Activated T-helper 1 cell treated with anti-CD3 and anti-CD28 coated beads, Interleukin-12 subunit alpha, Interleukin-12 subunit beta, Interleukin-2, Interleukin-4 antibody, amounts not matched to agents 30 ng/mL and 10 ng/mL and 1 ng/mL, durations not matched to agents 14 hours and 24 hours and 36 hours (primary cell): ENCODE measurements at regions not wholly inside any gene's neighbourhood (a gene's known extent, or its start where the extent isn't known, plus 50 kb on each side); places are given as distances from the start of the nearest gene placed in this dataset.

Experiments
- DNase-seq: peaks from one replicate; pipeline ENCODE4 v3.0.0; 2021; ENCODE audit warnings: low spot score
- H3K27ac Mint-ChIP-seq: one replicate; pipeline ENCODE4 v1.8.0; 2021; ENCODE audit warnings: mild to moderate bottlenecking, mixed read lengths
- H3K27me3 Mint-ChIP-seq: one replicate; pipeline ENCODE4 v1.8.0; 2022; ENCODE audit warnings: mild to moderate bottlenecking, moderate library complexity, mixed read lengths; ENCODE audit not compliant: insufficient read depth
- H3K36me3 Mint-ChIP-seq: one replicate; pipeline ENCODE4 v1.8.0; 2021; ENCODE audit warnings: low read depth, mixed read lengths
- H3K4me1 Mint-ChIP-seq: one replicate; pipeline ENCODE4 v1.8.0; 2021; ENCODE audit warnings: low read depth, mixed read lengths
- H3K4me3 Mint-ChIP-seq: one replicate; pipeline ENCODE4 v1.8.0; 2021; ENCODE audit warnings: mild to moderate bottlenecking, moderate library complexity, mixed read lengths
- H3K9me3 Mint-ChIP-seq: one replicate; pipeline ENCODE4 v1.8.0; 2021; ENCODE audit warnings: mixed read lengths
- intact Hi-C: fragments of 100-400 bp; cut with micrococcal nuclease; formaldehyde crosslinking; loops from one replicate; pipeline ENCODE4 v1.15.1; 2024

- Mint-ChIP-seq H3K36me3 (no peaks in the 10 kb centered on the region), H3K27ac (no peak overlapping the region), H3K4me3 (no peak overlapping the region), H3K4me1 (no peaks in the 10 kb centered on the region), H3K27me3 (no peaks in the 10 kb centered on the region), H3K9me3 (no peaks in the 10 kb centered on the region)
- intact Hi-C loops: no loop called here
- DNase-seq: no peak
These were observed 1056.7 kb upstream of the FANCL start for GRCh38 chr2:59297816-59298215.

GRCh38 chr2:59296279-59296678 lies 1055.2 kb upstream of the FANCL start:
- no peak overlapping the region for H3K27ac Mint-ChIP-seq
- no peaks in the 10 kb centered on the region for H3K36me3 Mint-ChIP-seq
- H3K4me1 Mint-ChIP-seq: no peaks in the 10 kb centered on the region
- H3K4me3 Mint-ChIP-seq: no peak overlapping the region
- no peak for DNase-seq
- intact Hi-C loops: no loop called here
- no peaks in the 10 kb centered on the region for H3K9me3 Mint-ChIP-seq
- no peaks in the 10 kb centered on the region for H3K27me3 Mint-ChIP-seq

DNA sequence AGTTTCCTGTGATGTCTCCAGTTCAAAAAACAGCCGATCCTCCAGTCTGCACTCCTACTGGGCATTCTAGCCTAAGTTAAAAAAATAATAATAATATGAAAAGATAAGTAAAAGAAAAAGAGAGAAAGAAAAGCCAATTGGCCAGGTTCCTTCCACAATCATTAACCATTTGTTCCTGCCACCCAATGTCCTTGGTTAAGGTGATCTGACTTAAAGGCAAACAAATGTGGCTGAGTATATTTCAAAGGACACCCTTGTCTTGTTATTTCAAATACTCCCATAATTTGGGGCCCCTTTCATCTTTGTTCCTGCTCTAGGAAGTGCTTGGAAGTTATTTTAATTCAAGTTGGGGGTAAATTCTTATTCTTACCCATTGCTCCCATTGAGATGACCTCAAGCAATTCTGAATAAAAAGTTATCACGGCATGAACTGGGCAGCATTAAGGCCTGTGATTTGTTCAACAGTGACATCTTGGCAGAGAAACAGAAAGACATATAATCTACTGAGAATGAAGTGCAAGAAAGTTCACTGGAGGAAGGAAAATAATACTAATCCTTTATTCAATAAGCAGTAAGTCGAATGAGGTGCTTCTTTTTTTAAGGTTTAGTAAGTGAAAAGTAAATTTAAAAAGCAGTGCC lies 1054.5 kb upstream of the FANCL start:
- no peaks in the 10 kb centered on the region for H3K36me3 Mint-ChIP-seq
- H3K27ac Mint-ChIP-seq: no peak overlapping the region
- no peaks in the 10 kb centered on the region for H3K4me1 Mint-ChIP-seq
- H3K27me3 Mint-ChIP-seq: no peaks in the 10 kb centered on the region
- no peaks in the 10 kb centered on the region for H3K9me3 Mint-ChIP-seq
- intact Hi-C loops: no loop called here
- no peak for DNase-seq
- no peak overlapping the region for H3K4me3 Mint-ChIP-seq

DNA sequence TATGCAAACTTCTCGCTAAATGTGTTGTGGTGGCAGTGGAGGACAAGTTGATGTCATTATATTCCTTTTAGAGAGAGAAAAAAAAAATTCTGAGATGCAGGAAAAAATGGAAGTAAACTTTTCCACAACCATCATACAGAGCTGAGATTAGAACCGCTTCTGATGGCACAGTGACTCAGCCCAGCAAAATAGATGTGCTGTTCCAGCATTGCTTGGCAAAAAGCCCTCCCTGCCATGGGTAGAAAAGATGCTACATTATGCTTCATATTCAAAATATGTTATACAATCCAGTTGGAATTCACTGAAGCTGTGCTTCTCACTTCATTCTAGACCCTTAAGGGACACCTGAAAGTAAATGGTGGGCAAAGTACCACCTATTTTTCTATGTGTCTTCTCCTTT lies 1047.6 kb upstream of the FANCL start:
- H3K4me1 Mint-ChIP-seq: no peaks in the 10 kb centered on the region
- H3K9me3 Mint-ChIP-seq: no peaks in the 10 kb centered on the region
- H3K27ac Mint-ChIP-seq: no peak overlapping the region
- intact Hi-C loops: no loop called here
- H3K36me3 Mint-ChIP-seq: no peaks in the 10 kb centered on the region
- H3K27me3 Mint-ChIP-seq: peaks cover 6% of the 10 kb centered on the region
- H3K4me3 Mint-ChIP-seq: no peak overlapping the region
- DNase-seq: no peak

- H3K4me3 Mint-ChIP-seq: no peak overlapping the region
- H3K27me3 Mint-ChIP-seq: peaks cover 6% of the 10 kb centered on the region
- H3K27ac Mint-ChIP-seq: no peak overlapping the region
- H3K36me3 Mint-ChIP-seq: no peaks in the 10 kb centered on the region
- no peak for DNase-seq
- intact Hi-C loops: no loop called here
- H3K4me1 Mint-ChIP-seq: no peaks in the 10 kb centered on the region
- no peaks in the 10 kb centered on the region for H3K9me3 Mint-ChIP-seq
These were observed 1041.4 kb upstream of the FANCL start for GRCh38 chr2:59282374-59283057.

DNA sequence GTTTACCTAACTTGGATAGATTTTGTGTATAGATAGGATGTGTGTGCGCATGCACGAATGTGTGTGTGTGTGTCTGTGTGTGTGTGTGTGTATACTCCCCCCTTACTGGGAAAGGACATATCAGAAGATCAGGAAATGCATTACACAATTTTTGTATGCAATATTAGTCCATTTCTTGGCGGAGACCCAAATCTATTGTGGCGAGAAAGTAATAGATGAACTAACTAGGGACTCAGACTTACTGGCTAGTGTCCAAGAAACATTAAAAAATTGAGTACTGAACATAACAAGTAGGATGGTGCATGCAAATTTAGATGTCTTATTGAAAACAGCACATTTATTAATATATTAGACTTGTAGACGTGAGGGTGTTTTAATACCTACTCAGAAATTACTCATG lies 1036.5 kb upstream of the FANCL start:
- no peak for DNase-seq
- no peaks in the 10 kb centered on the region for H3K9me3 Mint-ChIP-seq
- intact Hi-C loops: no loop called here

DNA sequence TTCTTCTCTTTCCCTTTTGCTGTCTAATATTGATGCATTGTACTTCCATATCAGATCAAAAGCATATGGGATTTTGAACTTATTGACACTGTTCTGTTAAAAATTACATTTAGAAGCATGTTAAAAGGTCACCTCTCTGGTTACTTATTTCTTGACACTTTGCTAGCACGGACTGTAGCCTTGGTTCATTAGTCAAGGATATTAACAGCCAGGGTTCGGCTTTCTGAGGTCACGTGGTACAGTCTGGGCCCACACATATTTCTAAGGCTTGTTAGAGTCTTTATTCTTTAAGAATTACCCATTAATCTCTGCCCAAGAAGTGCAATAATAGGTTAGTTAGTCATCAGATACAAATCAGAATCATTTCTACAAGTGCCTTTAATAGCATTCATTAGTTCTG lies 1035.8 kb upstream of the FANCL start:
- no peak for DNase-seq
- no peaks in the 10 kb centered on the region for H3K9me3 Mint-ChIP-seq
- no peak overlapping the region for H3K27ac Mint-ChIP-seq
- no peaks in the 10 kb centered on the region for H3K4me1 Mint-ChIP-seq
- H3K36me3 Mint-ChIP-seq: no peaks in the 10 kb centered on the region
- H3K27me3 Mint-ChIP-seq: no peaks in the 10 kb centered on the region
- no peak overlapping the region for H3K4me3 Mint-ChIP-seq
- intact Hi-C loops: no loop called here

More for the DNA sequence above, 1036.5 kb upstream of the FANCL start:
- no peaks in the 10 kb centered on the region for H3K36me3 Mint-ChIP-seq
- no peaks in the 10 kb centered on the region for H3K4me1 Mint-ChIP-seq
- no peak overlapping the region for H3K27ac Mint-ChIP-seq
- H3K27me3 Mint-ChIP-seq: no peaks in the 10 kb centered on the region
- no peak overlapping the region for H3K4me3 Mint-ChIP-seq

DNA sequence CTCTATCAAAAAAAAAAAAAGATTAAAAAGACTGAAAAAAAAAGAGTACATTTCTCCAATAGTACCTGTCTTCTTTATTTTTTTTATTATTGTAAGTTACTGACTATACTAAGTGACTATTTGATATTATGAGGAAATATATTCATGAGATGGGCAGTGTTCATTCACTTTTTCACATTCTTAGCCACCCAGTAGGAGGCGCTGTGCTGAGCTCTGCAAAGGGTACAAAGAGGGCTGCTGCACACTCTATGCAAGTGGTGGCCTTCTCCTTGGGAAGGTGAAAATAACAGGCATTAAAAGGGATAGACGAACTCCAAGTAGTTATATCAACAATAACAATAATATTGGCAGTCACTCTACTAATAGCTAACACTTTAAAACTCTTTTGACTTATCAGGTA lies 1034.9 kb upstream of the FANCL start:
- H3K4me1 Mint-ChIP-seq: no peaks in the 10 kb centered on the region
- no peaks in the 10 kb centered on the region for H3K27me3 Mint-ChIP-seq
- no peaks in the 10 kb centered on the region for H3K9me3 Mint-ChIP-seq
- no peak for DNase-seq
- H3K27ac Mint-ChIP-seq: no peak overlapping the region
- intact Hi-C loops: no loop called here
- no peak overlapping the region for H3K4me3 Mint-ChIP-seq
- H3K36me3 Mint-ChIP-seq: no peaks in the 10 kb centered on the region

DNA sequence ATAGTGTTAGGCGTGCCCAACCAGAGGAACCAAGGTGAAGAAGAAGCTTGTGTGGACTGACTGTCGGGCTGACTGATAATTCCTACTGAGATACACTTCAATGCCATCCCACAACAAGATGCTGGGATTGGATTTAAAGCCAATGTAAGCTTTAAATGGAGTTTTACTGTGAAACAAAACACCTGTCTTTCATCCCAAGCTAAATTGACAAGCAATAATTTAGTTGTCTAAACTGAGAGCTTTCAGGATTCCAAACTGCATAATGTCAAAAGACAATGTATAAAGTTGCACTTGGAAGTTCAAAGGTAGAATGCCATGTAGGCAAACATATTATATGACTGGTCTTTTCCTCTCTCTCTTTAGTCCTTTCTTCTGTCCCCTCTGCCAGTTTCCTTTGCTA lies 1025.3 kb upstream of the FANCL start:
- intact Hi-C loops: no loop called here
- no peak for DNase-seq
- H3K27me3 Mint-ChIP-seq: peaks cover 2% of the 10 kb centered on the region
- H3K36me3 Mint-ChIP-seq: no peaks in the 10 kb centered on the region
- H3K4me3 Mint-ChIP-seq: no peak overlapping the region
- no peaks in the 10 kb centered on the region for H3K9me3 Mint-ChIP-seq
- H3K27ac Mint-ChIP-seq: no peak overlapping the region
- no peaks in the 10 kb centered on the region for H3K4me1 Mint-ChIP-seq

- H3K4me3 Mint-ChIP-seq: no peak overlapping the region
- intact Hi-C loops: no loop called here
- no peaks in the 10 kb centered on the region for H3K4me1 Mint-ChIP-seq
- H3K36me3 Mint-ChIP-seq: no peaks in the 10 kb centered on the region
- no peaks in the 10 kb centered on the region for H3K9me3 Mint-ChIP-seq
- H3K27ac Mint-ChIP-seq: no peak overlapping the region
- no peak for DNase-seq
- no peaks in the 10 kb centered on the region for H3K27me3 Mint-ChIP-seq
These were observed 1018.8 kb upstream of the FANCL start for GRCh38 chr2:59259913-59260312.

- no peak overlapping the region for H3K4me3 Mint-ChIP-seq
- H3K27ac Mint-ChIP-seq: no peak overlapping the region
- intact Hi-C loops: no loop called here
- no peaks in the 10 kb centered on the region for H3K36me3 Mint-ChIP-seq
- no peaks in the 10 kb centered on the region for H3K4me1 Mint-ChIP-seq
- no peaks in the 10 kb centered on the region for H3K9me3 Mint-ChIP-seq
- DNase-seq: no peak
- no peaks in the 10 kb centered on the region for H3K27me3 Mint-ChIP-seq
These were observed 1015.2 kb upstream of the FANCL start for GRCh38 chr2:59256290-59256689.

GRCh38 chr2:59254279-59254678 lies 1013.2 kb upstream of the FANCL start:
- no peak overlapping the region for H3K4me3 Mint-ChIP-seq
- H3K36me3 Mint-ChIP-seq: no peaks in the 10 kb centered on the region
- H3K4me1 Mint-ChIP-seq: no peaks in the 10 kb centered on the region
- H3K27ac Mint-ChIP-seq: no peak overlapping the region
- H3K9me3 Mint-ChIP-seq: no peaks in the 10 kb centered on the region
- H3K27me3 Mint-ChIP-seq: no peaks in the 10 kb centered on the region
- intact Hi-C loops: no loop called here
- no peak for DNase-seq

GRCh38 chr2:59250307-59250677 lies 1009.2 kb upstream of the FANCL start:
- H3K9me3 Mint-ChIP-seq: no peaks in the 10 kb centered on the region
- no peak overlapping the region for H3K4me3 Mint-ChIP-seq
- H3K4me1 Mint-ChIP-seq: no peaks in the 10 kb centered on the region
- H3K27me3 Mint-ChIP-seq: no peaks in the 10 kb centered on the region
- DNase-seq: no peak
- intact Hi-C loops: no loop called here
- no peaks in the 10 kb centered on the region for H3K36me3 Mint-ChIP-seq
- H3K27ac Mint-ChIP-seq: no peak overlapping the region
